Endothelial cell of umbilical vein (primary cell): ENCODE measurements at regions not wholly inside any gene's neighbourhood (a gene's known extent, or its start where the extent isn't known, plus 50 kb on each side); places are given as distances from the start of the nearest gene placed in this dataset.

Experiments
- CTCF ChIP-seq, 2 donors: IDR thresholded peaks; 1 replicate in 1 of 2; 2 replicates in 1 of 2; pipeline ENCODE4 v1.5.1; 2011; ENCODE audit warnings: low read length in 2 of 2, mild to moderate bottlenecking in 2 of 2, moderate library complexity in 2 of 2, control low read depth in 1 of 2, inconsistent platforms in 1 of 2, low read depth in 1 of 2; ENCODE audit not compliant: insufficient read depth in 1 of 2; ENCODE audit errors: extremely low read depth in 1 of 2
- EZH2 ChIP-seq: IDR thresholded peaks from 2 replicates; pipeline ENCODE4 v1.6.1; 2012; ENCODE audit warnings: borderline replicate concordance, low read depth, mild to moderate bottlenecking, moderate library complexity, low read length, inconsistent platforms; ENCODE audit not compliant: severe bottlenecking
- GATA2 ChIP-seq: IDR thresholded peaks from 2 replicates; pipeline ENCODE4 v1.7.0; 2011; ENCODE audit warnings: low read depth, mild to moderate bottlenecking, moderate library complexity, mixed read lengths, low read length; ENCODE audit not compliant: insufficient read length, insufficient read depth
- POLR2A ChIP-seq: IDR thresholded peaks from 2 replicates; pipeline ENCODE4 v1.6.1; 2012; ENCODE audit warnings: low read depth, mild to moderate bottlenecking, control low read depth, low read length
- POLR2AphosphoS5 ChIP-seq: IDR thresholded peaks from 2 replicates; pipeline ENCODE4 v1.6.1; 2012; ENCODE audit warnings: low read depth, mild to moderate bottlenecking, control low read depth, low read length, moderate library complexity; ENCODE audit not compliant: insufficient read depth

GRCh38 chr1:199121047-199121446 lies 482.2 kb downstream of the PTPRC start:
- TF ChIP-seq POLR2A, result no peak
- TF ChIP-seq POLR2AphosphoS5, result no peak
- TF ChIP-seq CTCF (IDR thresholded peaks at IDR 0.05; ENCODE audit: extremely low read depth in 1 of 2, insufficient read depth in 1 of 2, low read depth in 1 of 2, low read length in 2 of 2), result no peak
- no peak for TF ChIP-seq EZH2
- TF ChIP-seq GATA2, result no peak
